A673 (cell line): ENCODE measurements at regions not wholly inside any gene's neighbourhood (a gene's known extent, or its start where the extent isn't known, plus 50 kb on each side); places are given as distances from the start of the nearest gene placed in this dataset.
"Not testable (repeated sequence)": the region's sequence is repeated elsewhere in the genome, so short reads cannot be mapped to it uniquely, and the experiment has no call there.

ENCODE experiments used
- BruUV-seq: library from RNA; stranded (reverse); fragments of 400-500 nt; replicated peaks from 2 replicates; lab custom pipeline; 2021; lab: Mats Ljungman, UMichigan
- CTCF ChIA-PET: fragments of 300-600 bp; sonication (Branson Sonifier 250); formaldehyde crosslinking; loops from one replicate; lab custom pipeline; 2022; ENCODE audit warnings: antibody characterized with exemption; lab: Charles Lee
- POLR2A ChIA-PET: fragments of 300-600 bp; sonication (Branson Sonifier 250); formaldehyde crosslinking; loops from one replicate; lab custom pipeline; 2022; ENCODE audit warnings: antibody characterized with exemption; ENCODE audit not compliant: low non-redundant PET; lab: Charles Lee
- DNase-seq: peaks from one replicate; pipeline ENCODE4 v3.0.0-alpha.2; 2015; ENCODE audit warnings: low spot score
- H3K27ac ChIP-seq: fragments of 200-600 bp; sonication (generic); 2 replicates; pipeline ENCODE4 v1.5.1; 2016; ENCODE audit warnings: mixed run types, low read depth, mild to moderate bottlenecking, mixed read lengths, antibody characterized with exemption, low read length; ENCODE audit not compliant: poor library complexity, severe bottlenecking
- H3K27me3 ChIP-seq: fragments of 200-600 bp; sonication (generic); replicated peaks from 2 replicates; pipeline ENCODE4 v1.6.1; 2017; ENCODE audit warnings: mixed run types, low read depth, mild to moderate bottlenecking, mixed read lengths, antibody characterized with exemption, low read length; ENCODE audit not compliant: insufficient read depth, poor library complexity
- H3K36me3 ChIP-seq: fragments of 200-600 bp; sonication (generic); 2 replicates; pipeline ENCODE4 v1.6.1; 2016; ENCODE audit warnings: mixed run types, mild to moderate bottlenecking, mixed read lengths, antibody characterized with exemption, low read length; ENCODE audit not compliant: insufficient read depth, poor library complexity, severe bottlenecking
- H3K4me1 ChIP-seq: fragments of 200-600 bp; sonication (generic); 2 replicates; pipeline ENCODE4 v1.6.1; 2017; ENCODE audit warnings: mixed run types, mild to moderate bottlenecking, mixed read lengths, antibody characterized with exemption, low read length; ENCODE audit not compliant: insufficient read depth, poor library complexity, severe bottlenecking
- H3K4me3 ChIP-seq: fragments of 200-600 bp; sonication (generic); 2 replicates; pipeline ENCODE4 v1.5.1; 2016; ENCODE audit warnings: low read depth, mixed run types, mild to moderate bottlenecking, mixed read lengths, low read length; ENCODE audit not compliant: poor library complexity, severe bottlenecking
- H3K9me3 ChIP-seq: fragments of 200-600 bp; sonication (generic); 2 replicates; pipeline ENCODE4 v1.6.1; 2016; ENCODE audit warnings: mixed run types, low read depth, mild to moderate bottlenecking, mixed read lengths, antibody characterized with exemption, low read length; ENCODE audit not compliant: poor library complexity, severe bottlenecking
- EZH2 ChIP-seq: fragments of 200-600 bp; sonication (generic); IDR thresholded peaks from 2 replicates; pipeline ENCODE4 v1.6.1; 2017; ENCODE audit warnings: borderline replicate concordance, low read depth, mild to moderate bottlenecking, mixed read lengths, antibody characterized with exemption, low read length; ENCODE audit not compliant: poor library complexity, severe bottlenecking
- intact Hi-C: fragments of 100-400 bp; cut with micrococcal nuclease; formaldehyde crosslinking; loops from one replicate; pipeline ENCODE4 v1.10.0; 2022; ENCODE audit not compliant: unreplicated experiment
- TF ChIP-seq, protein P1 (sequence below): fragments of 300-800, 200-600 bp; sonication (generic); conservative IDR thresholded peaks from 2 replicates; pipeline ENCODE4 v1.5.1; 2017; ENCODE audit warnings: low read depth, mild to moderate bottlenecking, antibody characterized with exemption, low read length, moderate library complexity, mixed read lengths

DNA sequence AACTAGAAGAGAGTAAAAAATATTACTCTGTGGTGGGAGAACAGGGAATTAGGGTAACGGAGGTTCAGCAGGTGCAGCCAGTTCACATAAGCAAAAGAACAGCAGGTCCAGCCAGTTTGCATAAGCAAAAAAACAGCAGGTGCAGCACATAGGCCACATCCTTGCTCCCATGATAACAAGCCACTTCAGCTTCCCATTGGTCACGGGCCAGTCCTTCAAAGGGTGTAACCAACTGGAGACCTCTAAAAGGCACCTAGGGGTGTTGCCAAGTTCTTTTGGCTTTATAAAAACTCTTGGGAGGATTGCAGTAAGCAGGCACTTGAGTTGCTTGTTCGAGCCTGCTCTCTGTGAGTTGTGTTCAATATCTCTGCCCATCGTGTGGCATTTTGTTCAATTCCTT is 488.1 kb downstream of the XYLT1 start:
- ChIA-PET POLR2A (no interaction called here), CTCF (no interaction called here)
- H3K4me1 ChIP-seq: no peaks in the 10 kb centered on the region
- intact Hi-C loops: no loop called here
- no peak overlapping the region for H3K4me3 ChIP-seq
- no peaks in the 10 kb centered on the region for H3K27me3 ChIP-seq
- no peaks in the 10 kb centered on the region for H3K36me3 ChIP-seq
- TF ChIP-seq EZH2: no peak
- TF ChIP-seq, protein P1, sequence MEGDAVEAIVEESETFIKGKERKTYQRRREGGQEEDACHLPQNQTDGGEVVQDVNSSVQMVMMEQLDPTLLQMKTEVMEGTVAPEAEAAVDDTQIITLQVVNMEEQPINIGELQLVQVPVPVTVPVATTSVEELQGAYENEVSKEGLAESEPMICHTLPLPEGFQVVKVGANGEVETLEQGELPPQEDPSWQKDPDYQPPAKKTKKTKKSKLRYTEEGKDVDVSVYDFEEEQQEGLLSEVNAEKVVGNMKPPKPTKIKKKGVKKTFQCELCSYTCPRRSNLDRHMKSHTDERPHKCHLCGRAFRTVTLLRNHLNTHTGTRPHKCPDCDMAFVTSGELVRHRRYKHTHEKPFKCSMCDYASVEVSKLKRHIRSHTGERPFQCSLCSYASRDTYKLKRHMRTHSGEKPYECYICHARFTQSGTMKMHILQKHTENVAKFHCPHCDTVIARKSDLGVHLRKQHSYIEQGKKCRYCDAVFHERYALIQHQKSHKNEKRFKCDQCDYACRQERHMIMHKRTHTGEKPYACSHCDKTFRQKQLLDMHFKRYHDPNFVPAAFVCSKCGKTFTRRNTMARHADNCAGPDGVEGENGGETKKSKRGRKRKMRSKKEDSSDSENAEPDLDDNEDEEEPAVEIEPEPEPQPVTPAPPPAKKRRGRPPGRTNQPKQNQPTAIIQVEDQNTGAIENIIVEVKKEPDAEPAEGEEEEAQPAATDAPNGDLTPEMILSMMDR: no peak
- no peak for DNase-seq
- BruUV-seq: no TSS peak
- peaks cover 9% of the 10 kb centered on the region for H3K9me3 ChIP-seq
- no peak overlapping the region for H3K27ac ChIP-seq

DNA sequence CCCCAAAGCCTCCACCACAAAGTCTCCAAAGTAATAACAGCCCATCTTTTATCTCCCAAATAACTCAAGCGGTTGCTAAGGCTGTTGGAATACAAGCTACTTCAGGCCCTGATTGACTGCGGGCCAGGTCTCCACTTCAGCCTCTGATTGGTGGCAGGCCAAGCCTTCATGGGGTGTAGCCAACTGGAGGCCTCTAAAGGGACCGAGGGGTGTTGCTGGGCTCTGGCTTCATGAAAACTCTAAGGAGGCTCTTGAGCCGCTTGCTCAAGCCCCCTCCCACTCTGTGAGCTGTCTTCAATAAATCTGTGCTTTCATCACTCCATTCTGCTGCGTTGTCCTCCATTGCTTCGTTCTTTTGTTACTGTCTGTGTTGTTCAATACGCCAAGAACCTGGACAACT is 487.2 kb downstream of the XYLT1 start:
- POLR2A ChIA-PET: no interaction called here
- Histone ChIP-seq H3K4me3 (no peak overlapping the region), H3K27ac (no peak overlapping the region), H3K36me3 (no peaks in the 10 kb centered on the region), H3K4me1 (no peaks in the 10 kb centered on the region), H3K9me3 (peaks cover 9% of the 10 kb centered on the region), H3K27me3 (no peaks in the 10 kb centered on the region)
- DNase-seq: no peak
- no TSS peak for BruUV-seq
- CTCF ChIA-PET: no interaction called here
- intact Hi-C loops: no loop called here
- no peak for TF ChIP-seq EZH2
- TF ChIP-seq, protein P1: no peak

DNA sequence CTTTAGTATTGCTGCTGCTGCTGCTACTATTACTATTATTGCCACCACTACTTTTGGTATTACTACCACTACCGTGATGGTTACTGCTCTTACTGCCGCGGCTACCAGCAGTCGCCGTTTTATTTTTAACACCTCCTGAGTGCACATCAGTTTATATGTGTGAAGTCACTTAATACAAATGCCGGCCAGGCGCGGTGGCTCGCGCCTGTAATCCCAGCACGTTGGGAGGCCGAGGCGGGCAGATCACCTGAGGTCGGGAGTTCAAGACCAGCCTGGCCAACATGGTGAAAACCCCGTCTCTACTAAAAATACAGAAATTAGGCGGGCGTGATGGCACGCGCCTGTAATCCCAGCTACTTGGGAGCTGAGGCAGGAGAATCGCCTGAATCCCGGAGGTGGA is 486.7 kb downstream of the XYLT1 start:
- intact Hi-C loops: not testable (repeated sequence)

DNA sequence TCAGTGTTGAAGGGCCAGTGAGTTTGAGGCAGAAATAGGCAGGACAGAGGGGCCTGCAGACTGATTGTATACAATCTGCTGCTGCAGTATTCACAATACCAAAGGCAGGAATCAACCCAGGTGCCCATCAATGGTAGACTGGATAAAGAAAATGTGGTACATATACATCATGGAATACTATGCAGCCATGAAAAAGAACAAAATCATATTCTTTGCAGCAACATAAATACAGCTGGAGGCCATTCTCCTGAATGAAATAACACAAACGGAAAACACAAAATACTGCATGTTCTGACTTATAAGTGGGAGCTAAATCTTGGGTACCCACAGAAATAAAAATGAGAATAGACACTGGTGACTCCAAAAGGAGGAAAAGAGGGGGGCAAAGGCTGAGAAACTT is 485.1 kb downstream of the XYLT1 start:
- intact Hi-C loops: no loop called here
- no peak for TF ChIP-seq EZH2
- TF ChIP-seq, protein P1: no peak
- Histone ChIP-seq H3K27me3 (no peaks in the 10 kb centered on the region), H3K27ac (no peak overlapping the region), H3K4me3 (no peak overlapping the region), H3K36me3 (no peaks in the 10 kb centered on the region), H3K4me1 (no peaks in the 10 kb centered on the region), H3K9me3 (peaks cover 9% of the 10 kb centered on the region)
- BruUV-seq: no TSS peak
- no peak for DNase-seq
- CTCF ChIA-PET: no interaction called here
- POLR2A ChIA-PET: no interaction called here

More for the DNA sequence above, 486.7 kb downstream of the XYLT1 start:
- H3K4me1 ChIP-seq, POLR2A ChIA-PET, BruUV-seq, H3K9me3 ChIP-seq, H3K4me3 ChIP-seq, DNase-seq, H3K27me3 ChIP-seq, H3K36me3 ChIP-seq, CTCF ChIA-PET, H3K27ac ChIP-seq: not testable (repeated sequence)
